ENCODE measurements at regions not wholly inside any gene's neighbourhood (a gene's known extent, or its start where the extent isn't known, plus 50 kb on each side); places are given as distances from the start of the nearest gene placed in this dataset.

GRCh38 chr1:199122085-199122484 is 483.2 kb downstream of the PTPRC start:
- H3K36me3 ChIP-seq, result no peaks in the 10 kb centered on the region
- intact Hi-C loops (cut with DNase I), result no loop called here
- H3K4me1 ChIP-seq, result no peaks in the 10 kb centered on the region
- no peak for TF ChIP-seq POLR2A (IDR thresholded peaks at IDR 0.05)
- TF ChIP-seq, protein P1, sequence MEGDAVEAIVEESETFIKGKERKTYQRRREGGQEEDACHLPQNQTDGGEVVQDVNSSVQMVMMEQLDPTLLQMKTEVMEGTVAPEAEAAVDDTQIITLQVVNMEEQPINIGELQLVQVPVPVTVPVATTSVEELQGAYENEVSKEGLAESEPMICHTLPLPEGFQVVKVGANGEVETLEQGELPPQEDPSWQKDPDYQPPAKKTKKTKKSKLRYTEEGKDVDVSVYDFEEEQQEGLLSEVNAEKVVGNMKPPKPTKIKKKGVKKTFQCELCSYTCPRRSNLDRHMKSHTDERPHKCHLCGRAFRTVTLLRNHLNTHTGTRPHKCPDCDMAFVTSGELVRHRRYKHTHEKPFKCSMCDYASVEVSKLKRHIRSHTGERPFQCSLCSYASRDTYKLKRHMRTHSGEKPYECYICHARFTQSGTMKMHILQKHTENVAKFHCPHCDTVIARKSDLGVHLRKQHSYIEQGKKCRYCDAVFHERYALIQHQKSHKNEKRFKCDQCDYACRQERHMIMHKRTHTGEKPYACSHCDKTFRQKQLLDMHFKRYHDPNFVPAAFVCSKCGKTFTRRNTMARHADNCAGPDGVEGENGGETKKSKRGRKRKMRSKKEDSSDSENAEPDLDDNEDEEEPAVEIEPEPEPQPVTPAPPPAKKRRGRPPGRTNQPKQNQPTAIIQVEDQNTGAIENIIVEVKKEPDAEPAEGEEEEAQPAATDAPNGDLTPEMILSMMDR (IDR thresholded peaks at IDR 0.05), result no peak
- no peaks in the 10 kb centered on the region for H3K9me3 ChIP-seq
- H3K27me3 ChIP-seq, result no peaks in the 10 kb centered on the region
- H3K27ac ChIP-seq, result no peak overlapping the region
- H3K4me3 ChIP-seq, result no peak overlapping the region
- 61 to 67% methylated on average over 2 of the region's 2 CpGs for WGBS, 2 donors
- no peak for DNase-seq

DNA sequence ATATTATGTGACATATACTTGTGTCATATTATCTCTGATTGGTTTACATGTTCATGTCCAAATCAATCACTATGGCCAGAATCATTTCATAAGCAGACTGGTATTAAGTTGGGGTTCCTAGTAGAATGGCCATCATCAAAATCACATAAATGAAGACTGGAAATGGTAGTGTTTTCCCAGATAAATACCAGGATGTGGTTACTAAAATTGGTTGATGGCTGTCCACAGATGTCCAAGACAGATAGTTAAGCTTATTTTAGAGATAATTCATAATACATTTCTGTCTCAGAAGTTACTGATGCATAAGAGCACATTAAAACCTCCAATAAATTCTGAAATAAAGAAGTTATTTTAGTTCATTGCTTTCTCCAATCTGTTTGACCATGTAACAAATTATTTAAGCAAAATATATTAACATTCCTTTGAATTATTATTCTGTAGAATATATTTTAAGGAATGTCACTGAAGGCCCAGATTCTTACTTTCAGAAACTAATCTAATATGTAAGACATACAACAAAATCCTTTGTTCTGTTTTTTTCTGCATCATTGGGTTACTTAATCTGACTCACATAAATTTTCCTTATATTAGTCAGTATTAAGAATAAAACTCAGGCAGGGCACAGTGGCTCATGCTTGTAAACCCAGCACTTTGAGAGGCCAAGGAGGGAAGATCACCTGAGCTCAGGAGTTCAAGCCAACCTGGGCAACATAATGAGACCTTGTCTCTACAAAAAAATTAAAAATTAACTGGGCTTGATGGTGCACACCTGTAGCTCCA is 483.9 kb downstream of the PTPRC start:
- no peak overlapping the region for H3K27ac ChIP-seq
- no peak for DNase-seq
- TF ChIP-seq, protein P1 (IDR thresholded peaks at IDR 0.05), result no peak
- no peak for TF ChIP-seq POLR2A (IDR thresholded peaks at IDR 0.05)
- H3K9me3 ChIP-seq, result no peaks in the 10 kb centered on the region
- no peaks in the 10 kb centered on the region for H3K4me1 ChIP-seq
- no peaks in the 10 kb centered on the region for H3K36me3 ChIP-seq
- no peak overlapping the region for H3K4me3 ChIP-seq
- intact Hi-C loops (cut with DNase I), result no loop called here
- H3K27me3 ChIP-seq, result no peaks in the 10 kb centered on the region

DNA sequence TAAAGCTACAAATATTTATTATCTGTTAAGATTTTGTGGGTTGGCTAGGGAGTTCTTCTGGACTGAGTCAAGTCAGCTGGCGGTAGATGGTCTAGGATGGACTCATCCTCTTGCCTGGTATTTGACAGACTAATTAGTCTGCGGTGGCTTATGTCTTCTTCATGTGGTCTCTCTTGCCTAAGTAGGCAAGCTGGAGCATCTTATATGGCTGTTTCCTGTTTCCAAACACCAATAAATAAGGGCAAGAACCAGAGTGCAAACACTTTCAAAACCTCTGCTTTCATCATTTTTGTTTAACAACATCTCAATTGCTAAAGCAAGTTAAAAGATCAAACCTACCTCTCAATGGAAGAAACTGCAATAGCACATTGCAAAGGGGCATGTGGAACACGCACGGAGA is 484.8 kb downstream of the PTPRC start:
- intact Hi-C loops (cut with DNase I), result no loop called here
- H3K27me3 ChIP-seq, result no peaks in the 10 kb centered on the region
- no peak for TF ChIP-seq POLR2A (IDR thresholded peaks at IDR 0.05)
- TF ChIP-seq, protein P1 (IDR thresholded peaks at IDR 0.05), result no peak
- no peak overlapping the region for H3K4me3 ChIP-seq
- H3K4me1 ChIP-seq, result no peaks in the 10 kb centered on the region
- no peaks in the 10 kb centered on the region for H3K36me3 ChIP-seq
- DNase-seq, result no peak
- H3K27ac ChIP-seq, result no peak overlapping the region
- no peaks in the 10 kb centered on the region for H3K9me3 ChIP-seq
- 75 to 90% methylated on average over 4 of the region's 4 CpGs for WGBS, 2 donors

GRCh38 chr1:199124351-199124750 is 485.5 kb downstream of the PTPRC start:
- no peak for DNase-seq
- intact Hi-C loops (cut with DNase I), result no loop called here
- no peaks in the 10 kb centered on the region for H3K27me3 ChIP-seq
- no peak overlapping the region for H3K27ac ChIP-seq
- no peaks in the 10 kb centered on the region for H3K9me3 ChIP-seq
- H3K4me3 ChIP-seq, result no peak overlapping the region
- no peaks in the 10 kb centered on the region for H3K4me1 ChIP-seq
- H3K36me3 ChIP-seq, result no peaks in the 10 kb centered on the region
- WGBS, 2 donors, result 64 to 67% methylated on average over 1 of the region's 1 CpG
- TF ChIP-seq, protein P1 (IDR thresholded peaks at IDR 0.05), result no peak
- no peak for TF ChIP-seq POLR2A (IDR thresholded peaks at IDR 0.05)

DNA sequence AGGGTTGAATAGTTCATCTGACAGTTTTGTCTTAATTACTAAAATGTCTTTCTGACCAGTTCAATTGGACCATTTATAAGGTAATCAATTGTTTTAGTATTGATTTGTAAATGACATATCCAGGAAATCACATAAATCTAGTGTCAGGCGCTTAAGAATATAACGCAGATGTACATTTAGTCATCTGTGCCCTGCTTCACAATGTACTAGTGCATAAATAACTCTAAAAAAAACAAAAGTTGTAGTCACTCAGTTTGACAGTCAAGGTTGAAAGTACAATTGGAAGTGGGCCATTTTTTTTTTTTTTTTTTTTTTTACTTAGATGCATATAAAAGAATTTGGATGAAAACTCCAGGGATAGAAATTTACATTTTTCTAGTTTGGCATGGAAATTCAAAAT is 490.4 kb downstream of the PTPRC start:
- Histone ChIP-seq H3K4me1 (no peaks in the 10 kb centered on the region), H3K9me3 (no peaks in the 10 kb centered on the region), H3K27me3 (no peaks in the 10 kb centered on the region), H3K27ac (no peak overlapping the region), H3K4me3 (no peak overlapping the region), H3K36me3 (no peaks in the 10 kb centered on the region)
- intact Hi-C loops (cut with DNase I), result no loop called here
- no peak for DNase-seq
- WGBS, 2 donors, result 71 to 85% methylated on average over 2 of the region's 2 CpGs
- no peak for TF ChIP-seq POLR2A (IDR thresholded peaks at IDR 0.05)
- TF ChIP-seq, protein P1 (IDR thresholded peaks at IDR 0.05), result no peak
